ENCODE measurements at regions not wholly inside any gene's neighbourhood (a gene's known extent, or its start where the extent isn't known, plus 50 kb on each side); places are given as distances from the start of the nearest gene placed in this dataset.
"Not testable (repeated sequence)": the region's sequence is repeated elsewhere in the genome, so short reads cannot be mapped to it uniquely, and the experiment has no call there.

DNA sequence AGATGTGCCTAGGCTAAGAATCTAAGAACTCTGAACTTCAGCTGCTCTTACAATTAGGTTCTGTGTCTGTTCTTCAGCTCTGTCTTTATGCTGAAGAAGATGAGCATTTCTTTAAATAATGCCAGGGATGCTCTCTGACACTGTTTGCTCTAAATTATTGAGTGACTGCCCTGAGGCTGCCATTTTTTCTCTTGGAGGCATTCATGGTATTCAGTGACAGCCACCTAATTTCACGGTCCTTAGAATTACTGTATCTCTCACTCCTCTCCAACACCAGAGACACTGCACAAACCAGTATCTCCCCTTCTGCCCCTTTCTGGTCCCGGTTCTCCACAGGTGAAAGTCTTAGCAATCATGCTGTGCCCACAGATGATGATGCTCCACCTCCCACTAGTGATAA lies 123.6 kb upstream of the MPHOSPH6 start:
- TF ChIP-seq, protein P1, sequence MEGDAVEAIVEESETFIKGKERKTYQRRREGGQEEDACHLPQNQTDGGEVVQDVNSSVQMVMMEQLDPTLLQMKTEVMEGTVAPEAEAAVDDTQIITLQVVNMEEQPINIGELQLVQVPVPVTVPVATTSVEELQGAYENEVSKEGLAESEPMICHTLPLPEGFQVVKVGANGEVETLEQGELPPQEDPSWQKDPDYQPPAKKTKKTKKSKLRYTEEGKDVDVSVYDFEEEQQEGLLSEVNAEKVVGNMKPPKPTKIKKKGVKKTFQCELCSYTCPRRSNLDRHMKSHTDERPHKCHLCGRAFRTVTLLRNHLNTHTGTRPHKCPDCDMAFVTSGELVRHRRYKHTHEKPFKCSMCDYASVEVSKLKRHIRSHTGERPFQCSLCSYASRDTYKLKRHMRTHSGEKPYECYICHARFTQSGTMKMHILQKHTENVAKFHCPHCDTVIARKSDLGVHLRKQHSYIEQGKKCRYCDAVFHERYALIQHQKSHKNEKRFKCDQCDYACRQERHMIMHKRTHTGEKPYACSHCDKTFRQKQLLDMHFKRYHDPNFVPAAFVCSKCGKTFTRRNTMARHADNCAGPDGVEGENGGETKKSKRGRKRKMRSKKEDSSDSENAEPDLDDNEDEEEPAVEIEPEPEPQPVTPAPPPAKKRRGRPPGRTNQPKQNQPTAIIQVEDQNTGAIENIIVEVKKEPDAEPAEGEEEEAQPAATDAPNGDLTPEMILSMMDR (IDR thresholded peaks at IDR 0.05): no peak
- Mint-ChIP-seq H3K9me3 (no peaks in the 10 kb centered on the region), H3K4me3 (no peak overlapping the region), H3K27me3 (peaks cover 6% of the 10 kb centered on the region), H3K27ac (no peak overlapping the region), H3K36me3 (ENCODE audit: low read depth) (no peaks in the 10 kb centered on the region), H3K4me1 (no peaks in the 10 kb centered on the region)
- ATAC-seq (ENCODE audit: low read depth): no peak
- intact Hi-C loops (cut with micrococcal nuclease): no loop called here
- no peak for DNase-seq
- ChIA-PET CTCF (no interaction called here), POLR2A (no interaction called here)

DNA sequence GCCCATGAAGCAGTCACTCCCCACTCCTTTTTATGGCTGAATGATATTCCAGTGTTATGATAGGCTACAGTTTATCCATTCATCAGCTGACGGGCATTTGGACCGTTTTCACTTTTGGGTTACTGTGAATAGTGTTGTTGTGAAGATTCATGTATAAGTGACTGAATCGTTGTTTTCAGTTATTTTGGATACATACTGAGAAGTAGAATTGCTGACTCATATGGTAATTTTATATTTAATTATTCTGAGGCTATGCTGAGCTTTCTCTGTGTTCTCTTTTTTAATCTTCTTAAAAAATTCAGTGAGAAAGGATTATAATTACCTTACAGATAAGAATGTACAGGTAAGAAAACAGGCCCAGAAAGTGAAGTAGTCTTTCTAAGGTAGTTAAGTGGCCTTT lies 117.9 kb upstream of the MPHOSPH6 start:
- no peaks in the 10 kb centered on the region for H3K4me1 Mint-ChIP-seq
- no peak for DNase-seq
- ChIA-PET POLR2A (no interaction called here), CTCF (no interaction called here)
- no peaks in the 10 kb centered on the region for H3K9me3 Mint-ChIP-seq
- peaks cover 4% of the 10 kb centered on the region for H3K27me3 Mint-ChIP-seq
- intact Hi-C loops (cut with micrococcal nuclease): no loop called here
- H3K36me3 Mint-ChIP-seq (ENCODE audit: low read depth): no peaks in the 10 kb centered on the region
- H3K27ac Mint-ChIP-seq: no peak overlapping the region
- TF ChIP-seq, protein P1 (IDR thresholded peaks at IDR 0.05): no peak
- ATAC-seq (ENCODE audit: low read depth): no peak
- no peak overlapping the region for H3K4me3 Mint-ChIP-seq

DNA sequence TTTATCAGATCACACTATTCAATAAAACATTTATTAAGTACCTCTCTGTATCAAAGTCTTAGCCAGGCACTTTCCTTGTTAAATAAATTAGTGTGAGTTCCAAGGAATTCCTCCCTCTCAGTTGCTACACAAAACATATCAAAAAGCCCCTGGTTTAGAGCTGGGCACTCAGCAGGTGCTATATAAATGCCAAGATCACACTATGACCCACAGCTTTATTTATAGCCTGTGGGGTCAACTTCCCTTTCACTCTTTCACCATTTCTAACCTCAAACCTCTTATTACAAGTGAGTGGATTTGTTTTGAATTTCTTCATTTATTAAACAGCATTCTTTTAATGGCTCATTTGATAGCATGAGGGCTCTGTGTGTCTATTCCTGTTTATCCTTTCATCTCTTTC lies 112.6 kb upstream of the MPHOSPH6 start:
- ATAC-seq (ENCODE audit: low read depth) (no peak), DNase-seq (no peak)
- TF ChIP-seq, protein P1 (IDR thresholded peaks at IDR 0.05): no peak
- CTCF ChIA-PET: no interaction called here
- Mint-ChIP-seq H3K27ac (no peak overlapping the region), H3K36me3 (ENCODE audit: low read depth) (no peaks in the 10 kb centered on the region), H3K4me3 (no peak overlapping the region), H3K9me3 (peaks cover 2% of the 10 kb centered on the region), H3K27me3 (no peaks in the 10 kb centered on the region), H3K4me1 (no peaks in the 10 kb centered on the region)
- POLR2A ChIA-PET: no interaction called here
- intact Hi-C loops (cut with micrococcal nuclease): no loop called here

DNA sequence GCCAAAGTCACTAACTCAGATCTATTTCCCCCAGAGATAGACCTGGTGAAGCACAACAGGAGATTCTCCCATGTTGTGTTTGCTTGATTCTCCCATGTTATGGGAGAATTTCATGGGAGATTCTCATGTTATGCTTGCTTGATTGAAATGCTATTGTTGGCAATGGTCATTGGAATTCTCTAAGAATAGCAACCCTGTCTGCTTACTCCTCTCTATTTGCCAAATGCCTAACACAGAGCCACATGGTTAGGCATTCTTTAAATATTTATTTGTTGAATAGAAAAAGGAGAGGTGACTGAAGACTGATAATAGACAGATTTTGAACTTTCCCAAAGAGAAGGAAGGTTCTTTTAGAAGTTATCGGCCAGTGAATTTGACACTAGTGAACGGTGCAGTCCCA lies 111.5 kb upstream of the MPHOSPH6 start:
- no peak for ATAC-seq (ENCODE audit: low read depth)
- Mint-ChIP-seq H3K4me3 (no peak overlapping the region), H3K27ac (no peak overlapping the region), H3K9me3 (peaks cover 2% of the 10 kb centered on the region), H3K4me1 (no peaks in the 10 kb centered on the region), H3K27me3 (no peaks in the 10 kb centered on the region), H3K36me3 (ENCODE audit: low read depth) (no peaks in the 10 kb centered on the region)
- CTCF ChIA-PET: no interaction called here
- TF ChIP-seq, protein P1 (IDR thresholded peaks at IDR 0.05): no peak
- POLR2A ChIA-PET: no interaction called here
- no peak for DNase-seq
- intact Hi-C loops (cut with micrococcal nuclease): no loop called here

DNA sequence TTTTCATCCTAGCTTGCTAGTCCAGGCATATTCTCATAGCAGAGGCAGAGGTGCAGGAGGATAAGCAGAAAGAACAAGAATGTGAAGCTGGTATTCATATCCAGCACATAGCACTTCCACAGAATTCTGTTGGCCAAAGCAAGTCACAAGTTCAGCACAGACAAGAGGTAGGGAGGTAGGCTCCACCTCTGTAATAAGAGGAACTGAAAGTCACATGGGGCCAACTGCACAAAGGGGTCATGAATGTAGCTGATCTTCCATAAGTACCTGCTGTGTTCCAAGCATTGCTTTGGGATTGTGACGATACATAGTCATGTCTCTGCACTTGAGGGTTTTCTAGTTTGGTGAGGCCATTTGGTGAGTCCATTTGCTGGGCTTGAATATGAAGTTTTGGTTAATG lies 110.8 kb upstream of the MPHOSPH6 start:
- no peak overlapping the region for H3K27ac Mint-ChIP-seq
- no peak for ATAC-seq (ENCODE audit: low read depth)
- H3K27me3 Mint-ChIP-seq: no peaks in the 10 kb centered on the region
- no peaks in the 10 kb centered on the region for H3K4me1 Mint-ChIP-seq
- intact Hi-C loops (cut with micrococcal nuclease): no loop called here
- H3K4me3 Mint-ChIP-seq: no peak overlapping the region
- H3K9me3 Mint-ChIP-seq: peaks cover 2% of the 10 kb centered on the region
- POLR2A ChIA-PET: no interaction called here
- CTCF ChIA-PET: no interaction called here
- no peaks in the 10 kb centered on the region for H3K36me3 Mint-ChIP-seq (ENCODE audit: low read depth)
- no peak for DNase-seq
- TF ChIP-seq, protein P1 (IDR thresholded peaks at IDR 0.05): no peak

DNA sequence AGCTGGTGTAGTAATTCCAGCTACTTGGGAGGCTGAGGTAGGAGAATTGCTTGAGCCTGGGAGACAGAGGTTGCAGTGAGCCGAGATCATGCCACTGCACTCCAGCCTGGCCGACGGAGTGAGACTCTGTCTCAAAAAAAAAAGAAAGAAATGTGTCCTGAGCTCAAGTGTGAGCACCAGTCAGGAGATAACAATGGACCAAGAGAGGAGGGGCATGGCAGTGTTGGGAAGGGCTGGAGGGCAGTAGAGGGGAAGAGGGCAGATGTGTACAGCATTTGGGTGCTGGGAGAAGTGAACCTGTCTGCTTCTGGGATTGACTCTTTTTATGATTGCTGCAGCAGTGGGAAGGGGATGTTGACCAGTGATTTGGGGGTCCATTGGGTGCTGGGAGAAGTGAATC lies 105.3 kb upstream of the MPHOSPH6 start:
- H3K9me3 Mint-ChIP-seq; DNase-seq; CTCF ChIA-PET; H3K27me3 Mint-ChIP-seq; POLR2A ChIA-PET; H3K36me3 Mint-ChIP-seq (ENCODE audit: low read depth); H3K27ac Mint-ChIP-seq; ATAC-seq (ENCODE audit: low read depth); H3K4me1 Mint-ChIP-seq; H3K4me3 Mint-ChIP-seq; intact Hi-C loops (cut with micrococcal nuclease): not testable (repeated sequence)
